ENCODE measurements at regions not wholly inside any gene's neighbourhood (a gene's known extent, or its start where the extent isn't known, plus 50 kb on each side); places are given as distances from the start of the nearest gene placed in this dataset.

- no peaks in the 10 kb centered on the region for H3K4me1 Mint-ChIP-seq (ENCODE audit: low read depth)
- H3K4me3 Mint-ChIP-seq (ENCODE audit: low read depth), result no peak overlapping the region
- DNase-seq (ENCODE audit: low spot score, unreplicated experiment), result no peak
- no peak for TF ChIP-seq CTCF (IDR thresholded peaks at IDR 0.05; ENCODE audit: unreplicated experiment)
- no peaks in the 10 kb centered on the region for H3K36me3 Mint-ChIP-seq (ENCODE audit: insufficient read depth)
- no peaks in the 10 kb centered on the region for H3K9me3 Mint-ChIP-seq (ENCODE audit: low read depth)
- no peaks in the 10 kb centered on the region for H3K27me3 Mint-ChIP-seq
- H3K27ac Mint-ChIP-seq, result no peak overlapping the region
Observed at GRCh38 chr20:6469695-6470094, 297.8 kb upstream of the BMP2 start.

DNA sequence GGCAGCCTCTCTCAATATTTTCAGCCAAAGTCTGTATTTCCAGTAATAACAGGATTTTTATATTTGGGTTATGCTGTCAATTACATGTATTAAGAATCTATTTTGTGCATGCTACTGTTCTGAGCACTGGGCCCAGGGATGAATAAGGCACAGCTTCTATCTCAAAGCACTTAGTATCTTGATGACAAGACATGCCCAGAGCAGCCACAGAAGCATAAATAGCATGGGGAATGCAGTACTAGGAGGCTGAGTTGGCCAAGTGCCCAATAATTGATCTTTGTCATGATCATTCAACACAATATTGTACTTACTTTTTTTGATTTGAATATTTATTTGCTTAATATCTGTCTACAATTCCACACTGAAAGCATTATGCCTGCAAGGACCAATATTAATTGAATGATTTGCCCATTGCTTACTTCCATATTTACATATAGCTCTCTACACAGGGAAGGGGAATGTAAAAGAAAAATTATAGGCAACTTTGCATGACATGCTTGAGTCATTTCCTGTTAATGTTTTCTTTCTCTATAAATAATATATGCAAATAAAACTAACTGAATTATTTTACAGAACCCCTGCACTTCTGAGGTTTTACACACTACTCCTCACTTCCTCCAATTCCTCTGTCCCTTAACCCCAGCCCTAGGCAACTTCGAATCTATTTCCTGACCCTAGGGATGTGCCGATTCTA is 298.9 kb upstream of the BMP2 start:
- no peak for TF ChIP-seq CTCF (IDR thresholded peaks at IDR 0.05; ENCODE audit: unreplicated experiment)
- no peak for DNase-seq (ENCODE audit: low spot score, unreplicated experiment)
- no peaks in the 10 kb centered on the region for H3K27me3 Mint-ChIP-seq
- H3K9me3 Mint-ChIP-seq (ENCODE audit: low read depth), result no peaks in the 10 kb centered on the region
- no peaks in the 10 kb centered on the region for H3K4me1 Mint-ChIP-seq (ENCODE audit: low read depth)
- no peak overlapping the region for H3K4me3 Mint-ChIP-seq (ENCODE audit: low read depth)
- H3K36me3 Mint-ChIP-seq (ENCODE audit: insufficient read depth), result no peaks in the 10 kb centered on the region
- no peak overlapping the region for H3K27ac Mint-ChIP-seq

GRCh38 chr20:6467562-6467961 is 299.9 kb upstream of the BMP2 start:
- H3K4me3 Mint-ChIP-seq (ENCODE audit: low read depth), result no peak overlapping the region
- H3K9me3 Mint-ChIP-seq (ENCODE audit: low read depth), result no peaks in the 10 kb centered on the region

GRCh38 chr20:6466075-6466810 is 301.2 kb upstream of the BMP2 start:
- no peaks in the 10 kb centered on the region for H3K4me1 Mint-ChIP-seq (ENCODE audit: low read depth)
- no peak overlapping the region for H3K4me3 Mint-ChIP-seq (ENCODE audit: low read depth)
- TF ChIP-seq CTCF (IDR thresholded peaks at IDR 0.05; ENCODE audit: unreplicated experiment), result no peak
- no peak overlapping the region for H3K27ac Mint-ChIP-seq
- no peaks in the 10 kb centered on the region for H3K27me3 Mint-ChIP-seq
- no peaks in the 10 kb centered on the region for H3K36me3 Mint-ChIP-seq (ENCODE audit: insufficient read depth)
- no peaks in the 10 kb centered on the region for H3K9me3 Mint-ChIP-seq (ENCODE audit: low read depth)
- DNase-seq (ENCODE audit: low spot score, unreplicated experiment), result no peak

More at GRCh38 chr20:6467562-6467961, 299.9 kb upstream of the BMP2 start:
- no peak overlapping the region for H3K27ac Mint-ChIP-seq
- H3K36me3 Mint-ChIP-seq (ENCODE audit: insufficient read depth), result no peaks in the 10 kb centered on the region
- no peaks in the 10 kb centered on the region for H3K4me1 Mint-ChIP-seq (ENCODE audit: low read depth)
- DNase-seq (ENCODE audit: low spot score, unreplicated experiment), result no peak
- TF ChIP-seq CTCF (IDR thresholded peaks at IDR 0.05; ENCODE audit: unreplicated experiment), result no peak
- no peaks in the 10 kb centered on the region for H3K27me3 Mint-ChIP-seq

DNA sequence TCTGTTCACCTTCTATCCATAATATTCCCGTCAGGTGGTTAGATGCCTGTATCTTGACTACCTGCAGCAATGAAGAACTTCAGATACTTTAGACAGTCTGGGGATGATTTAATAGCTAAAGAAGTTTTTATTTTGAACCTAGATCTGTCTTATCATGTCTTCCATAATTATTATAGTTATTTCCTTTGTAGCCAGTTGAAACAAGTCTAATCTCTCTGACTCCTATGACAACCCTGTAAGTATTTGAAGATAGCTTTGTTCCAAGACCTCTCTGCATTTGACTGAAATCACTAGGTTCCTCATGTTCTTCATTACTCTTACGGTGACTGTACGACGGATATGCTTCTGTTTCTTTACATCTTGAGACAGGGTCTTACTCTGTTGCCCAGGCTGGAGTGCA is 316.6 kb upstream of the BMP2 start:
- Mint-ChIP-seq H3K27me3 (no peaks in the 10 kb centered on the region), H3K36me3 (ENCODE audit: insufficient read depth) (no peaks in the 10 kb centered on the region), H3K27ac (no peak overlapping the region), H3K9me3 (ENCODE audit: low read depth) (peaks cover 7% of the 10 kb centered on the region), H3K4me3 (ENCODE audit: low read depth) (no peak overlapping the region), H3K4me1 (ENCODE audit: low read depth) (no peaks in the 10 kb centered on the region)
- no peak for DNase-seq (ENCODE audit: low spot score, unreplicated experiment)
- no peak for TF ChIP-seq CTCF (IDR thresholded peaks at IDR 0.05; ENCODE audit: unreplicated experiment)
